Gastroesophageal sphincter (tissue), 4 donors: ENCODE measurements at regions not wholly inside any gene's neighbourhood (a gene's known extent, or its start where the extent isn't known, plus 50 kb on each side); places are given as distances from the start of the nearest gene placed in this dataset.

Source experiments
- ATAC-seq: fragments of 150-250 bp; one replicate; pipeline ENCODE4 v1.9.1; 2016; ENCODE audit warnings: mild to moderate bottlenecking, moderate library complexity
- H3K27ac ChIP-seq, 4 donors: fragments of 200-600 bp; sonication (generic) in 3 of 4; 1 replicate in 3 of 4; 2 replicates in 1 of 4; pipeline ENCODE4 v1.5.1; 2016 to 2019
- H3K27me3 ChIP-seq: fragments of 200-600 bp; sonication (generic); one replicate; pipeline ENCODE4 v1.5.1; 2019
- H3K36me3 ChIP-seq, 2 donors: fragments of 200-600 bp; sonication (generic); one replicate each; pipeline ENCODE4 v1.5.1; 2019; ENCODE audit warnings: control low read depth in 1 of 2
- H3K4me1 ChIP-seq, 3 donors: fragments of 200-600 bp; sonication (generic); 1 replicate in 2 of 3; 2 replicates in 1 of 3; pipeline ENCODE4 v1.5.1; 2016 to 2019; ENCODE audit warnings: control low read depth in 2 of 3
- H3K4me3 ChIP-seq, 2 donors: fragments of 200-600 bp; sonication (generic); one replicate each; pipeline ENCODE4 v1.5.1; 2019; ENCODE audit warnings: mild to moderate bottlenecking in 1 of 2, moderate library complexity in 1 of 2
- H3K9me3 ChIP-seq, 3 donors: fragments of 200-600 bp; sonication (generic); one replicate each; pipeline ENCODE4 v1.5.1; 2017 to 2019; ENCODE audit warnings: control low read depth in 2 of 3
- EP300 ChIP-seq: sonication (generic); formaldehyde crosslinking; IDR thresholded peaks from one replicate; pipeline ENCODE4 v1.6.1; 2017; ENCODE audit warnings: antibody characterized with exemption, mild to moderate bottlenecking
- POLR2A ChIP-seq, 2 donors: fragments of 450-650 bp; IDR thresholded peaks; one replicate each; pipeline ENCODE4 v1.6.1; 2017; ENCODE audit warnings: antibody characterized with exemption in 2 of 2, mild to moderate bottlenecking in 2 of 2, moderate library complexity in 1 of 2
- POLR2AphosphoS5 ChIP-seq: sonication (generic); formaldehyde crosslinking; IDR thresholded peaks from one replicate; pipeline ENCODE4 v1.6.1; 2017; ENCODE audit warnings: antibody characterized with exemption
- WGBS, 2 donors: methylation state at CpG; one replicate each; pipeline ENCODE4 v1.1.5; 2018; ENCODE audit warnings: low coverage in 1 of 2; 5-methylcytosine and 5-hydroxymethylcytosine counted together
- TF ChIP-seq, protein P1 (sequence below), 4 experiments: fragments of 200-600 bp in 2 of 4; fragments of 450-650 bp in 2 of 4; sonication (generic) in 1 of 4; IDR thresholded peaks; one replicate each; pipeline ENCODE4 v1.5.1; 2017 to 2019; ENCODE audit warnings: antibody characterized with exemption in 4 of 4, mild to moderate bottlenecking in 2 of 4, moderate library complexity in 2 of 4

DNA sequence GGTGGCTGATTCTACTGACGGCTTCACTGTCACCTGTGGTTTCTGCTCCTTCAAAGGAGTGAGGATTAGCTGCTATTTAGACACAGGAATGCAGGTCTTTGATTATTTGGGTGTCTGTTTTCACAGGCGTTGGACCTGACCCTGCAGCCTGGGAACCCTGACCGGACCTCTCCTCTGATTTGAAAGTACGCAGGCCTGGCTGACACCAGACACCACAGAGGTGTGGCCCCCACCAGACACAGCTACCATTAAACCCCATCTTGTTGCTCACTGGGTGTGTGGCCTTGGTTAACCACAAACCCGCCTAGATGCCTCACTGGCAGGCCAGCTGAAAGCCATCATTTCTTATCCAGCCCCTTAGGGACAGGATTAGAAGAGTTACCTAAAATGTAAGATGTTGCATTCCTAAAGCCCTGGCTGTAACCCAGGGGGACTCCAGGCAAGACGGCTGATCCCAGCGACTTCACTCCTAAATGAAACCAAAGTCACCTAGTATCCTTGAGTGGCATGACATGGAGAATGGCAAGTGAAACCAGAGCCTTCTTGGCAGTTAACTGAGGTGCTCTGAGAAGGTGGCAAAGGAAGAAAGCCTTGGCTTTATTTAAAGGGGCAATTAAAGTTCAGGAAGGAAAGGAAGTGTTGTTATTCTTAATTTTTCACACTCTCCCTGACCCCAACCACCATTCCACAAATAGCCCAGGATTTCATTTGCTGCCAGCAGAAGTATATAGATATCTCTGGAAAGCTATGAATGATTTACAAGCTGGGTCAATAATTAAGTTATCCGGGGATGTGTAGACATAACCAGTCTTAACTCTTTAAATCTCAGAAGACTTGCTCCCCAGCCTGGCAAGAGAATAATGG lies 169.9 kb downstream of the QRSL1 start:
- no peaks in the 10 kb centered on the region for H3K4me1 ChIP-seq
- no peaks in the 10 kb centered on the region for H3K27me3 ChIP-seq
- H3K36me3 ChIP-seq = no peaks in the 10 kb centered on the region
- no peak overlapping the region for H3K27ac ChIP-seq
- no peak overlapping the region for H3K4me3 ChIP-seq
- ATAC-seq = no peak
- TF ChIP-seq POLR2AphosphoS5 = no peak
- TF ChIP-seq, protein P1, sequence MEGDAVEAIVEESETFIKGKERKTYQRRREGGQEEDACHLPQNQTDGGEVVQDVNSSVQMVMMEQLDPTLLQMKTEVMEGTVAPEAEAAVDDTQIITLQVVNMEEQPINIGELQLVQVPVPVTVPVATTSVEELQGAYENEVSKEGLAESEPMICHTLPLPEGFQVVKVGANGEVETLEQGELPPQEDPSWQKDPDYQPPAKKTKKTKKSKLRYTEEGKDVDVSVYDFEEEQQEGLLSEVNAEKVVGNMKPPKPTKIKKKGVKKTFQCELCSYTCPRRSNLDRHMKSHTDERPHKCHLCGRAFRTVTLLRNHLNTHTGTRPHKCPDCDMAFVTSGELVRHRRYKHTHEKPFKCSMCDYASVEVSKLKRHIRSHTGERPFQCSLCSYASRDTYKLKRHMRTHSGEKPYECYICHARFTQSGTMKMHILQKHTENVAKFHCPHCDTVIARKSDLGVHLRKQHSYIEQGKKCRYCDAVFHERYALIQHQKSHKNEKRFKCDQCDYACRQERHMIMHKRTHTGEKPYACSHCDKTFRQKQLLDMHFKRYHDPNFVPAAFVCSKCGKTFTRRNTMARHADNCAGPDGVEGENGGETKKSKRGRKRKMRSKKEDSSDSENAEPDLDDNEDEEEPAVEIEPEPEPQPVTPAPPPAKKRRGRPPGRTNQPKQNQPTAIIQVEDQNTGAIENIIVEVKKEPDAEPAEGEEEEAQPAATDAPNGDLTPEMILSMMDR (IDR thresholded peaks at IDR 0.05) = no peak
- TF ChIP-seq POLR2A (IDR thresholded peaks at IDR 0.05) = no peak
- no peak for TF ChIP-seq EP300
- H3K9me3 ChIP-seq = no peaks in the 10 kb centered on the region
- 33 to 36% methylated on average over 3 to 6 of the region's 8 CpGs for WGBS, 2 donors

DNA sequence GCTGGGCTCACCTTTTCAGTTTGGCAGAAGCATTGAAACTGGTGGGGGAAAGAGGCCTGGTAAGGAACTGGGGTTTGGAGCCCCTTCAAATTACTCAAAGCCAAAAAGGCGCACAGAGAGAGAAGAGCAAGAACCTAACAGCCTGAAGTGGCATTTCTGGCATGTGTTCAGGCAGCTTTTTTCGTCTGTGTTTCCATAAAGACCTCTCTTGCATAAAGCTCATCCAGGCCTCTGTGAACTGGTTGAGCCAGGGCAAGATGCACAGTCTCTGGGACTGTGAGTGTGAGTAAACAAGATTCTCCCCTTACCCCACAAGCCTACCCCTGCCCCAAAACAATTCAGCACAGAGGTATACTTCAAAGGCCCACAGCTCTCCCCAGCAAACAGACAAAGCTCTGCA lies 167.8 kb downstream of the QRSL1 start:
- 49 to 54% methylated on average over 2 of the region's 2 CpGs for WGBS, 2 donors
- H3K9me3 ChIP-seq = no peaks in the 10 kb centered on the region
- no peak overlapping the region for H3K4me3 ChIP-seq
- no peaks in the 10 kb centered on the region for H3K27me3 ChIP-seq
- no peaks in the 10 kb centered on the region for H3K36me3 ChIP-seq
- no peak overlapping the region for H3K27ac ChIP-seq
- TF ChIP-seq POLR2AphosphoS5 (no peak), POLR2A (IDR thresholded peaks at IDR 0.05) (no peak), EP300 (no peak)
- TF ChIP-seq, protein P1 (IDR thresholded peaks at IDR 0.05) = no peak
- H3K4me1 ChIP-seq = no peaks in the 10 kb centered on the region
- no peak for ATAC-seq

DNA sequence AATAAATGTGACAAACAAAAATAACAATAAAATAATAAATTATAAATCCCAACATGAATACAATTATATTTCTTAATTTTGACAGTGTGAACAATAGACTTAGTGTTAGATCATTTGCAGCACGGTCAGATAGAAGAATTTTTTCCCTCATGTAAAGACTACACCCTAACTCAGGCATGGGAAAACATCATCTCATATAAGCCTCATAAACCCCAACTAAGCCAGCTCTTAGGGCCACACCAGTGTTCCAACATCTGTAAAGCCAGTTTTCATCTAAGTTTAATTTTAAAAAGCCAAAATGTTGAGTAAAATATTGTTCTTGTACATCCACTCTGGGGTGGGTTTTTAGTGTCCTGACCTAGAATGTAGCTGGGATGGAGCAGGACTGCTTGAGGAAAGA lies 167.4 kb downstream of the QRSL1 start:
- H3K9me3 ChIP-seq = no peaks in the 10 kb centered on the region
- TF ChIP-seq, protein P1 (IDR thresholded peaks at IDR 0.05) = no peak
- TF ChIP-seq POLR2A (IDR thresholded peaks at IDR 0.05) (no peak), POLR2AphosphoS5 (no peak), EP300 (no peak)
- ATAC-seq = no peak

DNA sequence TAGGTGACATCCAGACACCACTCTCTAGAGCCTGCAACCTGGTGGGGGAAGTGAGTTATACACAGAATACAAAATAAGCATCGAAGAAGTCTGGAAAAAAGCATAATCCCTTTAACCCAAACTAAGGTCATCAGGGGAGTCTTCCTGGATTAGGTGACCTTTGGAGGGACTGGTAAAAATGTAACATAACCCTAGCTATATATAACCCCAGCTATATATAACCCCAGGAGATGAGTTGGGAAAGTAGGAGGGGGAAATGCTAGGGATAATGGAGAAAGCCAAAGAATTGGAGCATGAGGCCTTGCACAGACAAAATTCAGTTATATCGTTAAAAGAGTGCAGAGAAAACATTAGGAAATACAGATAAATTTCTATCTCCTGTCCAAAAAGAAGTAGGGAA lies 164.8 kb downstream of the QRSL1 start:
- H3K4me3 ChIP-seq = no peak overlapping the region
- no peak for ATAC-seq
- TF ChIP-seq POLR2AphosphoS5 = no peak
- TF ChIP-seq, protein P1 (IDR thresholded peaks at IDR 0.05) = no peak
- no peak for TF ChIP-seq POLR2A (IDR thresholded peaks at IDR 0.05)
- no peak for TF ChIP-seq EP300
- no peaks in the 10 kb centered on the region for H3K4me1 ChIP-seq
- WGBS, 2 donors = 81 to 91% methylated on average over 1 to 2 of the region's 2 CpGs
- no peak overlapping the region for H3K27ac ChIP-seq
- H3K36me3 ChIP-seq = no peaks in the 10 kb centered on the region
- H3K27me3 ChIP-seq = no peaks in the 10 kb centered on the region
- no peaks in the 10 kb centered on the region for H3K9me3 ChIP-seq

More for the DNA sequence above, 167.4 kb downstream of the QRSL1 start:
- Histone ChIP-seq H3K36me3 (no peaks in the 10 kb centered on the region), H3K4me3 (no peak overlapping the region), H3K27ac (no peak overlapping the region), H3K27me3 (no peaks in the 10 kb centered on the region), H3K4me1 (no peaks in the 10 kb centered on the region)
- 73 to 77% methylated on average over 1 of the region's 1 CpG for WGBS, 2 donors

DNA sequence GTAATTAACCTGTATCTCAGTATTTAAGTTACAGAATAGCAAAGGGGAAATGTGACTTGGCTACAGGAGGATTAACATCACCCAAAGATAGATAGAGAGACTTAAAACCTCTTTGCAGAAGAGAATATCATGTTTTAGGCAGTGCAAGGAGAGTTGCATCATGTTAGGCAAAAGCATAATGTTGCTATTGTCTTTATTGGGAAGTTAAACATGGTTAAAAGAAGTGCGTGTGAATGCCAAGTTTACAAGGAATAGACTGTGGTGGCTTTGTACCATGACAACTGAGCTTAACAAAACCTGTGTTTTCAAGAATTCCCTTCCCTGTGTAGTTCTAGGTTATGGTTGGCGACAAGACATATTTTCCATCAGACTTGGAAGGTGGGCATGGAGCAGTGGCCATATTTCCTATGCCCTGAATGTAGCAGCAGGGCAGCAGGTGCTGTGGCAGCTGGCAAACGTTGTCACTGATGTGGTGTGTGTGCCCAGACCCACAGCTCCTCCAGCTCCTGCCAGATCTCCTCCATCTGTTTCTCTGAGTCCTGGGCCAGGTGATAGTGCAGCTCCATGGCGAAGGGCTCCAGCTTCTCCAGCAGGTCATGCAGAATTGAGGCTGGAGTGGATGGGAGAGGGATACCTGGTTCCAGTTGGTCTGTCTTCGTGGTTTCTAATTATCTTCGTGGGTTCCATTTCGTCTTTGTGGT lies 163.3 kb downstream of the QRSL1 start:
- TF ChIP-seq EP300 = no peak
- no peak for TF ChIP-seq POLR2A (IDR thresholded peaks at IDR 0.05)
- no peak for TF ChIP-seq POLR2AphosphoS5
- TF ChIP-seq, protein P1 (IDR thresholded peaks at IDR 0.05) = no peak
- 80 to 81% methylated on average over 6 of the region's 7 CpGs for WGBS, 2 donors
- no peak for ATAC-seq
- H3K4me1 ChIP-seq = no peaks in the 10 kb centered on the region
- no peaks in the 10 kb centered on the region for H3K36me3 ChIP-seq
- H3K27ac ChIP-seq = no peak overlapping the region
- H3K4me3 ChIP-seq = no peak overlapping the region
- H3K9me3 ChIP-seq = no peaks in the 10 kb centered on the region
- no peaks in the 10 kb centered on the region for H3K27me3 ChIP-seq
